Upper lobe of left lung (tissue), 4 donors: ENCODE measurements at regions not wholly inside any gene's neighbourhood (a gene's known extent, or its start where the extent isn't known, plus 50 kb on each side); places are given as distances from the start of the nearest gene placed in this dataset.

ENCODE experiments used
- CTCF ChIP-seq, 6 experiments: fragments of 450-650 bp in 4 of 6; fragments of 200-600 bp in 2 of 6; sonication (generic) in 2 of 6; IDR thresholded peaks; one replicate each; pipeline ENCODE4 v1.5.1; 2016 to 2019; ENCODE audit warnings: antibody characterized with exemption in 6 of 6
- POLR2A ChIP-seq, 4 donors: fragments of 450-650 bp; IDR thresholded peaks; one replicate each; pipeline ENCODE4 v1.5.1; 2016 to 2017; ENCODE audit warnings: antibody characterized with exemption in 4 of 4, mild to moderate bottlenecking in 2 of 4

- no peak for TF ChIP-seq CTCF (IDR thresholded peaks at IDR 0.05)
- TF ChIP-seq POLR2A (IDR thresholded peaks at IDR 0.05) = no peak
Measured at GRCh38 chr12:126770188-126770587, 1496.8 kb upstream of the TMEM132C start.
